HFFc6 (cell line): ENCODE measurements at regions not wholly inside any gene's neighbourhood (a gene's known extent, or its start where the extent isn't known, plus 50 kb on each side); places are given as distances from the start of the nearest gene placed in this dataset.

Experiments
- DNase-seq: peaks from one replicate; pipeline ENCODE4 v3.0.0-alpha.2; 2018
- H3K27ac Mint-ChIP-seq: 2 replicates; pipeline ENCODE4 v1.8.0; 2020; ENCODE audit warnings: mild to moderate bottlenecking, mixed read lengths
- H3K27me3 Mint-ChIP-seq: 2 replicates; pipeline ENCODE4 v1.8.0; 2021; ENCODE audit warnings: mild to moderate bottlenecking, moderate library complexity, mixed read lengths; ENCODE audit not compliant: insufficient read depth
- H3K36me3 Mint-ChIP-seq: 2 replicates; pipeline ENCODE4 v1.8.0; 2021; ENCODE audit warnings: low read depth, mixed read lengths
- H3K4me1 Mint-ChIP-seq: 2 replicates; pipeline ENCODE4 v1.8.0; 2020; ENCODE audit warnings: low read depth, mixed read lengths
- H3K4me3 Mint-ChIP-seq: 2 replicates; pipeline ENCODE4 v1.8.0; 2020; ENCODE audit warnings: mild to moderate bottlenecking, moderate library complexity, mixed read lengths
- H3K9me3 Mint-ChIP-seq: 2 replicates; pipeline ENCODE4 v1.8.0; 2020; ENCODE audit warnings: mild to moderate bottlenecking, mixed read lengths
- CTCF ChIP-seq: fragments of 200-600 bp; sonication (generic); IDR thresholded peaks from 2 replicates; pipeline ENCODE4 v1.5.0; 2021; ENCODE audit warnings: antibody characterized with exemption, mild to moderate bottlenecking

GRCh38 chr4:28709891-28710290, 1849.2 kb downstream of the STIM2 start:
- Mint-ChIP-seq H3K27me3 (no peaks in the 10 kb centered on the region), H3K4me3 (no peak overlapping the region)

GRCh38 chr4:28723371-28723770, 1862.7 kb downstream of the STIM2 start:
- TF ChIP-seq CTCF = no peak
- no peak for DNase-seq
- Mint-ChIP-seq H3K9me3 (no peaks in the 10 kb centered on the region), H3K4me3 (no peak overlapping the region), H3K27ac (no peak overlapping the region), H3K27me3 (no peaks in the 10 kb centered on the region; the same call in 1 of the 2 replicates), H3K4me1 (peaks cover 7% of the 10 kb centered on the region; the same call in 1 of the 2 replicates), H3K36me3 (no peaks in the 10 kb centered on the region)

More at GRCh38 chr4:28709891-28710290, 1849.2 kb downstream of the STIM2 start:
- no peak for TF ChIP-seq CTCF
- Mint-ChIP-seq H3K36me3 (no peaks in the 10 kb centered on the region), H3K4me1 (peaks cover 16% of the 10 kb centered on the region), H3K9me3 (no peaks in the 10 kb centered on the region; the same call in 1 of the 2 replicates), H3K27ac (no peak overlapping the region)
- DNase-seq = peak; percentile 18

- H3K27ac Mint-ChIP-seq = no peak overlapping the region
Measured at GRCh38 chr4:28724239-28724638, 1863.6 kb downstream of the STIM2 start.

GRCh38 chr4:28730304-28730703, 1869.7 kb downstream of the STIM2 start:
- Mint-ChIP-seq H3K36me3 (peaks cover 5% of the 10 kb centered on the region; the same call in 1 of the 2 replicates), H3K27me3 (no peaks in the 10 kb centered on the region; the same call in 1 of the 2 replicates), H3K27ac (no peak overlapping the region), H3K9me3 (peaks cover 6% of the 10 kb centered on the region; the same call in 1 of the 2 replicates), H3K4me3 (no peak overlapping the region), H3K4me1 (peaks cover 13% of the 10 kb centered on the region; the same call in 1 of the 2 replicates)
- TF ChIP-seq CTCF = peak; percentile 64
- peak; percentile 17 for DNase-seq

More at GRCh38 chr4:28724239-28724638, 1863.6 kb downstream of the STIM2 start:
- Mint-ChIP-seq H3K36me3 (no peaks in the 10 kb centered on the region), H3K9me3 (no peaks in the 10 kb centered on the region), H3K4me1 (peaks cover 7% of the 10 kb centered on the region; the same call in 1 of the 2 replicates), H3K4me3 (no peak overlapping the region), H3K27me3 (no peaks in the 10 kb centered on the region; the same call in 1 of the 2 replicates)
- TF ChIP-seq CTCF = no peak
- DNase-seq = no peak

GRCh38 chr4:28744066-28744465, 1883.4 kb downstream of the STIM2 start:
- DNase-seq = peak; percentile 38
- H3K4me3 Mint-ChIP-seq = no peak overlapping the region
- H3K36me3 Mint-ChIP-seq = no peaks in the 10 kb centered on the region

More at GRCh38 chr4:28744066-28744465, 1883.4 kb downstream of the STIM2 start:
- peaks cover 2% of the 10 kb centered on the region; the same call in 1 of the 2 replicates for H3K27me3 Mint-ChIP-seq
- peaks cover 19% of the 10 kb centered on the region for H3K4me1 Mint-ChIP-seq
- H3K9me3 Mint-ChIP-seq = no peaks in the 10 kb centered on the region
- TF ChIP-seq CTCF = no peak
- H3K27ac Mint-ChIP-seq = peak overlapping the region; percentile 8
